ENCODE measurements at regions not wholly inside any gene's neighbourhood (a gene's known extent, or its start where the extent isn't known, plus 50 kb on each side); places are given as distances from the start of the nearest gene placed in this dataset.
A peak's percentile ranks its signal among the peaks of the same experiment; 100 is the strongest.
"Not testable (repeated sequence)": the region's sequence is repeated elsewhere in the genome, so short reads cannot be mapped to it uniquely, and the experiment has no call there.

DNA sequence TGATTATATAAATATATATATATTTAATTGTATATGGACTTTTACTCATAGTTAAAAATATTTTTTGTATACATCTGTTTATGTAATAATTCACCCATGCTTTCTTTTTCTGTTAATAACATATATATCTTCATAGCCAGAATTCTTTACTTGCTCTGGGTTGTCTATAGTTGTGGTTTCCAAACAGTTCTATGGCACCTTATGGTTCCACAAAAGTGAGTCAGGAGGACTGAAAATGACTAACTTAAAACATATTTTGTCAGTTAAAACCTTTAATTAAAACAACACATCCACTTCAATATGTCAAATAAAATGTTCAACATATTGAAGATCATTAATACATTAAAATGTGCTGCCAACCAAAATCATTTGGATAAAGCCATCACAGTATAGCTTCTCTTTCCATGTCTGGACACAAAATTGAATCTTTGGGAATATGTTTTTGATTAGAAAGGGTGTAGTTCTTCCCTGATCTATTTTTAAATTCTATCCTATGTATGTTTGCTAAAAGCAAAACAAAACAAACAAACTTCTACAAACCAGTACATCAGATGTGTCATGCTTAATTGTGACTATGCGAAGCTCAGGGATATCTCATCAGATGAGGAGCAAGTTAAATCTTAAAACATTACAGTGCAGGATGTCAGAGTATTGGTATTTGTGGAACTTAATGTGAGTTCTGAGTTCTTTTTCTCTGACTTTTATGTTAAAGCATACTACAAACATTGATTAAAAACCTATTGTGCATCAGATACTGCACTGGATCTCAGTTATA is 1488.4 kb upstream of the TENM4 start:
- DNase-seq (ENCODE audit: low read depth) = no peak
- TF ChIP-seq, protein P1, sequence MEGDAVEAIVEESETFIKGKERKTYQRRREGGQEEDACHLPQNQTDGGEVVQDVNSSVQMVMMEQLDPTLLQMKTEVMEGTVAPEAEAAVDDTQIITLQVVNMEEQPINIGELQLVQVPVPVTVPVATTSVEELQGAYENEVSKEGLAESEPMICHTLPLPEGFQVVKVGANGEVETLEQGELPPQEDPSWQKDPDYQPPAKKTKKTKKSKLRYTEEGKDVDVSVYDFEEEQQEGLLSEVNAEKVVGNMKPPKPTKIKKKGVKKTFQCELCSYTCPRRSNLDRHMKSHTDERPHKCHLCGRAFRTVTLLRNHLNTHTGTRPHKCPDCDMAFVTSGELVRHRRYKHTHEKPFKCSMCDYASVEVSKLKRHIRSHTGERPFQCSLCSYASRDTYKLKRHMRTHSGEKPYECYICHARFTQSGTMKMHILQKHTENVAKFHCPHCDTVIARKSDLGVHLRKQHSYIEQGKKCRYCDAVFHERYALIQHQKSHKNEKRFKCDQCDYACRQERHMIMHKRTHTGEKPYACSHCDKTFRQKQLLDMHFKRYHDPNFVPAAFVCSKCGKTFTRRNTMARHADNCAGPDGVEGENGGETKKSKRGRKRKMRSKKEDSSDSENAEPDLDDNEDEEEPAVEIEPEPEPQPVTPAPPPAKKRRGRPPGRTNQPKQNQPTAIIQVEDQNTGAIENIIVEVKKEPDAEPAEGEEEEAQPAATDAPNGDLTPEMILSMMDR (IDR thresholded peaks at IDR 0.05; ENCODE audit: low read length, missing control alignments) = no peak
- no peak overlapping the region for H3K4me3 ChIP-seq (replicated peaks; ENCODE audit: low read depth, low read length)

DNA sequence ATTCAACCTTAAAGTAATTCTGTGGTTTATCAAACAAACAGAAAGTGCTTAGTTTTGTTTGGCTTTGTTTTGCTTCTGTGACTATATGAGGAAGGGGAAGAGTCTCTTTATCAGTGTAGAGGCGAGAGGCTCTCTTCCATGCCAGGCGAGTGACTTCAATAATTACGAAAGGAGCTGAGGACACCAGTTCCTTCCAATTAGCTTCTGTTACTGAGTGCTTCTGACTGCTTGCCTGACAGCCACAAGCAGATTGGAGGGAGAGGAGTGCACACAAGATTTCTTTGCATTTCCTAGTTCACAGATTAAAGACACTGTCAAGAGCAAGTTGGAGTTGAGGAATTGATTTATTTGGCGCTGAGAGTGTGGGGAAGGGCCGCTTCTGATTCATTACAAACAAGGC is 1484.5 kb upstream of the TENM4 start:
- TF ChIP-seq, protein P1 (IDR thresholded peaks at IDR 0.05; ENCODE audit: low read length, missing control alignments) = no peak
- H3K4me3 ChIP-seq (replicated peaks; ENCODE audit: low read depth, low read length) = no peak overlapping the region
- peak; percentile 10 for DNase-seq (ENCODE audit: low read depth)

DNA sequence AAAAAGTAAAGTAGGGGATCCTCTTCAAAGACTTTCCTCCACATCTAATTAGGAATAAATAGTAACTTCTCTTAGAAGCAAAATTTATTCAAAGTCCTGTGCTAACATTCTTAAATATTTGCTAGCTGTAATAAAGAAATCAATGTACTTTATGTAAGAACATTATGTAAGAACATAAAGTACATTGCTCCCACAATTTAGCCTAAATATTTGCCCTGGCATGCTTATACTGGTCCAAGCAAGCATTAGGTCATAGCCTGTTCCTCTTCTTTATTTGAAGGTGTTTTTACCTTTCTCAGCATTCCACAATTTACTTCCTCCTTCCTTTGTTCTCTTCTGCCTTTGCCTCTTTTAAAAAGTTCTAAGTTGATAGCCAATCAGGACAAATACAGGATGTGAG is 1480.5 kb upstream of the TENM4 start:
- not testable (repeated sequence) for DNase-seq (ENCODE audit: low read depth); H3K4me3 ChIP-seq (replicated peaks; ENCODE audit: low read depth, low read length)

DNA sequence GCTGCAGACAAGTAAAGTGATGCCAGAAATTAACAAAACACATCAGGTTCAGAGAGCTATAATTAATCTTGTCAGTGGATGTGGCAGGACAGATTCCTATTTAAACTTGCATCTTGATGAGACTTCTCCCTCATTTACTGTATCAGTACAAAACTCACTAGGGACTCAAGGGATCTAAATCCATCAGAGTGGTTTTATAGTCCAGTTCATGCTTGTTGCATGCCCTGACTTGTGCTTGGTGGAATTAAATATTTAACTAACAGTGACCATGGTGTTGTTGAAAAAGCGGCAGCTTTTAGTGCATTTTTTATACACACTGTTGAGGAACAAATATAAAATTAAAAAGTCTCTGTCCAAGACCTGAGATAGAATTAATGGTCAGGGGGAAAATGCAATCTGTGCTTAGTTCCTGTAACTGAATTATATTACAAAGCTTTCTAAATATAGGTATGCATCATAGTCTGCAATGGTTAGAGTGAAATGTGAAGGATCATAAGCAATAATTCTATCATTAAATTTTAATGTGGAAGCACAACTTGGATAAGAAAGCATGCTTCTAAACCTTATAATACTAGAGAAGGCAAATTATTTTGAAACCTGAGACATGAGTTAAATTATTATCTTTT is 1475.5 kb upstream of the TENM4 start:
- H3K4me3 ChIP-seq (replicated peaks; ENCODE audit: low read depth, low read length) = no peak overlapping the region
- TF ChIP-seq, protein P1 (IDR thresholded peaks at IDR 0.05; ENCODE audit: low read length, missing control alignments) = no peak
- no peak for DNase-seq (ENCODE audit: low read depth)

DNA sequence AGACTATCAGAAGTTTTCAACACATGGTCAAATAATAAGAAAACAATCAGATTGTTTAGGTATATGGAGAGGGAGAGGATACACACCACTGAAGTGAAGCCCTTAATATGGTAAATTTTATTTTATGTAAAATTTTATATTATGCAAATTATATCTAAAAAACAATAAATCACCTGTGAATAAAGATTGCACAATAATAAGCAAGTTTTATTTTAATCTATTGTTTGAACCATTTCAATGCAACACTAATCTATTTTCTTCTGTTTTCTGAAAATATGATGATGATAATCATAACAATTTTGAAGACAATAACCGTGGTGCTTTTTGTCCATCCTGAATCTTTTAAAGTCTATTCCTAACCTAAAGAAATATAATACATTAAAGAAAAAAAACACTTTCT is 1473.5 kb upstream of the TENM4 start:
- DNase-seq (ENCODE audit: low read depth) = no peak
- H3K4me3 ChIP-seq (replicated peaks; ENCODE audit: low read depth, low read length) = no peak overlapping the region
- TF ChIP-seq, protein P1 (IDR thresholded peaks at IDR 0.05; ENCODE audit: low read length, missing control alignments) = no peak

DNA sequence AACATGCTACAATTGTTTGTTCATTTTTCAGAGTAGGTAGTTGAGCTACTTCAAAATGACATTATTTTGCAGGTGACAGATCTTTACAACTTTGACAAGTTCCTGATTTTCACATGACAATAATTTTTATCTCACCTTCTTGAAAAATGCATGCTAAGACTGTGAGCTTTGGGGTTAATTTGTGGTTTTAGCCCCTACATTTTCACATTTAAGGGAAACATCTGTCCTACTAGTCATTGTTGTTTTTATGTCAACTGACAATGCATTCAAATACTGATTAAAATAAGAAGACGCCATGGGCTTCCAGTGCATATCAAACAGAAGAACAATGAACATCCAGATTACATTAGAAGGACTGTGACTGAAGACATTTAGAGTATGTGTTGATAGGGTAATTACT is 1470.8 kb upstream of the TENM4 start:
- TF ChIP-seq, protein P1 (IDR thresholded peaks at IDR 0.05; ENCODE audit: low read length, missing control alignments) = no peak
- no peak overlapping the region for H3K4me3 ChIP-seq (replicated peaks; ENCODE audit: low read depth, low read length)
- DNase-seq (ENCODE audit: low read depth) = no peak

DNA sequence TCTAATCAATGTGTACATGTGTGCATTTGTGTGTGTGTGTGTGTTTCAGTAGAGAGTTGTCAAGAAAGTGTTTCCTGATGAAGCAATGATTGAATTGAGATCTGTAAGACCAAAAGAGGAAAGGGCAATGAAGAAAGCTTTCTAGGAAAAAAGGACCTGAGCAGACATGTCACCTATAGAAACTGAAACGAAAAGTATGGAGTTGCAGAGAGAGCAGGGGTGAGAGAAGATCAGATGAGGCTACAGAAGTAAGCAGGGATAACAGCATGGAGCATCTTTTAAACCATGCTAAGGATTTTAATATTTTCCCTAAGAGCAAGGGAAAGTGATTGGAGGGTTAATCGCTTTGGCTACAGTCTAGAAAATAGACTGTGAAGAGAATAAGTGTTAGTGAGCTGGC is 1459.4 kb upstream of the TENM4 start:
- TF ChIP-seq, protein P1 (IDR thresholded peaks at IDR 0.05; ENCODE audit: low read length, missing control alignments) = no peak
- no peak for DNase-seq (ENCODE audit: low read depth)
- no peak overlapping the region for H3K4me3 ChIP-seq (replicated peaks; ENCODE audit: low read depth, low read length)
